HG02571 (cell line): ENCODE measurements at regions not wholly inside any gene's neighbourhood (a gene's known extent, or its start where the extent isn't known, plus 50 kb on each side); places are given as distances from the start of the nearest gene placed in this dataset.

Experiments used
- ATAC-seq: cut with Tn5 transposase; IDR thresholded peaks from one replicate; pipeline ENCODE4 v1.9.1; 2021; ENCODE audit warnings: mild to moderate bottlenecking, moderate library complexity; ENCODE audit not compliant: unreplicated experiment

- ATAC-seq: no peak
Observed at GRCh38 chr17:79296243-79296642, 221.6 kb downstream of the ENGASE start.

- ATAC-seq: no peak
Observed at GRCh38 chr17:79295307-79295706, 220.7 kb downstream of the ENGASE start.

GRCh38 chr17:79294459-79295071 lies 219.9 kb downstream of the ENGASE start:
- ATAC-seq: no peak

GRCh38 chr17:79292501-79292900 lies 217.9 kb downstream of the ENGASE start:
- no peak for ATAC-seq

- ATAC-seq: no peak
Observed at GRCh38 chr17:79291391-79291790, 216.8 kb downstream of the ENGASE start.

GRCh38 chr17:79290726-79291125 lies 216.1 kb downstream of the ENGASE start:
- ATAC-seq: no peak

- ATAC-seq: no peak
Observed at GRCh38 chr17:79288950-79289349, 214.3 kb downstream of the ENGASE start.

- ATAC-seq: no peak
Observed at GRCh38 chr17:79286440-79286839, 211.8 kb downstream of the ENGASE start.

- no peak for ATAC-seq
Observed at GRCh38 chr17:79285973-79286372, 211.3 kb downstream of the ENGASE start.

- ATAC-seq: no peak
Observed at GRCh38 chr17:79282294-79282693, 207.7 kb downstream of the ENGASE start.

GRCh38 chr17:79281803-79282202 lies 207.2 kb downstream of the ENGASE start:
- ATAC-seq: no peak

- ATAC-seq: no peak
Observed at GRCh38 chr17:79280866-79281572, 206.4 kb downstream of the ENGASE start.

GRCh38 chr17:79280010-79280409 lies 205.4 kb downstream of the ENGASE start:
- no peak for ATAC-seq

- no peak for ATAC-seq
Observed at GRCh38 chr17:79279320-79279719, 204.7 kb downstream of the ENGASE start.

GRCh38 chr17:79276821-79277220 lies 202.2 kb downstream of the ENGASE start:
- ATAC-seq: no peak

GRCh38 chr17:79273660-79274059 lies 199.0 kb downstream of the ENGASE start:
- no peak for ATAC-seq

- no peak for ATAC-seq
Observed at GRCh38 chr17:79272666-79273219, 198.1 kb downstream of the ENGASE start.

- ATAC-seq: no peak
Observed at GRCh38 chr17:79272220-79272619, 197.6 kb downstream of the ENGASE start.

GRCh38 chr17:79269620-79270019 lies 195.0 kb downstream of the ENGASE start:
- no peak for ATAC-seq

GRCh38 chr17:79263191-79263590 lies 188.6 kb downstream of the ENGASE start:
- no peak for ATAC-seq

- ATAC-seq: no peak
Observed at GRCh38 chr17:79262624-79263023, 188.0 kb downstream of the ENGASE start.

GRCh38 chr17:79261355-79262072 lies 186.9 kb downstream of the ENGASE start:
- no peak for ATAC-seq
